K562 (cell line): ENCODE measurements at regions not wholly inside any gene's neighbourhood (a gene's known extent, or its start where the extent isn't known, plus 50 kb on each side); places are given as distances from the start of the nearest gene placed in this dataset.

Experiments
- CHD4 ChIP-seq: fragments of 200-600 bp; sonication (generic); IDR thresholded peaks from 3 replicates; pipeline ENCODE4 v1.6.1; 2012; ENCODE audit warnings: low read depth, mild to moderate bottlenecking, mixed read lengths, low read length, inconsistent platforms; ENCODE audit not compliant: insufficient read depth, insufficient replicate concordance, poor library complexity, severe bottlenecking
- KDM1A ChIP-seq, 2 experiments: fragments of 450-650 bp; IDR thresholded peaks; 2 replicates each; pipeline ENCODE4 v1.6.1; 2016; ENCODE audit warnings: mild to moderate bottlenecking in 2 of 2
- MTA2 ChIP-seq: fragments of 450-650 bp; IDR thresholded peaks from 2 replicates; pipeline ENCODE4 v1.6.1; 2016; ENCODE audit warnings: low read depth
- TF ChIP-seq, protein P1 (sequence below), 3 experiments: IDR thresholded peaks in 2 of 3; conservative IDR thresholded peaks in 1 of 3; 2 replicates each; pipeline ENCODE4 v1.5.1; 2011 to 2012; ENCODE audit warnings: low read length in 3 of 3, mild to moderate bottlenecking in 3 of 3, control low read depth in 2 of 3, improper control_type of control experiment in 1 of 3, inconsistent platforms in 1 of 3, low read depth in 1 of 3, mixed read lengths in 1 of 3, moderate library complexity in 1 of 3; ENCODE audit not compliant: insufficient read depth in 2 of 3
- TF ChIP-seq, protein P2 (sequence below): sonication (generic); formaldehyde crosslinking; IDR thresholded peaks from 2 replicates; pipeline ENCODE4 v1.8.1; 2023; ENCODE audit warnings: mild to moderate bottlenecking, missing genetic modification reagents

DNA sequence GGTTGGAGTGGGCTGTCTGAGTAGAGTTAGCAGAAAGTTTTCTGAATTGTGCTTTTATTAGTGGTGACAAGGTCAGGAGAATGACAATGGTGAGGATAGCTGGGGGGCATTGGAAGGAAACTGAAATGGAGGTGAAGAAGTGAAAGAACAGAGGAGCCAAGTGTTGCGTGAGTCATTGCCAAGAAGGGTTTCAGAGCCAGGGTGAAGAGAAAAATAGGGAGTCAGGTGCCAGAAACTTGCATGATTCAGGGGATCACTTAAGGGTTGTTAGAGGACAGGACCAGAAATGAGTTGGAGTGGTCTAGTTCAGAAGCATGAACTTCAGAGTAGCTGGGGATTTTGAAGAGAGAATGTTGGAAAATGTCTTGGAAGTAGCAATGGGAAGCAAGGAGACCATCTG is 86.0 kb upstream of the GALNT15 start:
- TF ChIP-seq CHD4 (no peak), KDM1A (IDR thresholded peaks at IDR 0.05) (no peak), MTA2 (no peak)
- TF ChIP-seq, protein P1, sequence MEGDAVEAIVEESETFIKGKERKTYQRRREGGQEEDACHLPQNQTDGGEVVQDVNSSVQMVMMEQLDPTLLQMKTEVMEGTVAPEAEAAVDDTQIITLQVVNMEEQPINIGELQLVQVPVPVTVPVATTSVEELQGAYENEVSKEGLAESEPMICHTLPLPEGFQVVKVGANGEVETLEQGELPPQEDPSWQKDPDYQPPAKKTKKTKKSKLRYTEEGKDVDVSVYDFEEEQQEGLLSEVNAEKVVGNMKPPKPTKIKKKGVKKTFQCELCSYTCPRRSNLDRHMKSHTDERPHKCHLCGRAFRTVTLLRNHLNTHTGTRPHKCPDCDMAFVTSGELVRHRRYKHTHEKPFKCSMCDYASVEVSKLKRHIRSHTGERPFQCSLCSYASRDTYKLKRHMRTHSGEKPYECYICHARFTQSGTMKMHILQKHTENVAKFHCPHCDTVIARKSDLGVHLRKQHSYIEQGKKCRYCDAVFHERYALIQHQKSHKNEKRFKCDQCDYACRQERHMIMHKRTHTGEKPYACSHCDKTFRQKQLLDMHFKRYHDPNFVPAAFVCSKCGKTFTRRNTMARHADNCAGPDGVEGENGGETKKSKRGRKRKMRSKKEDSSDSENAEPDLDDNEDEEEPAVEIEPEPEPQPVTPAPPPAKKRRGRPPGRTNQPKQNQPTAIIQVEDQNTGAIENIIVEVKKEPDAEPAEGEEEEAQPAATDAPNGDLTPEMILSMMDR (IDR thresholded peaks at IDR 0.05 in 2 of 3, conservative IDR thresholded peaks at IDR 0.05 in 1 of 3; ENCODE audit: insufficient read depth in 2 of 3, low read depth in 1 of 3, low read length in 3 of 3): no peak
- TF ChIP-seq, protein P2, sequence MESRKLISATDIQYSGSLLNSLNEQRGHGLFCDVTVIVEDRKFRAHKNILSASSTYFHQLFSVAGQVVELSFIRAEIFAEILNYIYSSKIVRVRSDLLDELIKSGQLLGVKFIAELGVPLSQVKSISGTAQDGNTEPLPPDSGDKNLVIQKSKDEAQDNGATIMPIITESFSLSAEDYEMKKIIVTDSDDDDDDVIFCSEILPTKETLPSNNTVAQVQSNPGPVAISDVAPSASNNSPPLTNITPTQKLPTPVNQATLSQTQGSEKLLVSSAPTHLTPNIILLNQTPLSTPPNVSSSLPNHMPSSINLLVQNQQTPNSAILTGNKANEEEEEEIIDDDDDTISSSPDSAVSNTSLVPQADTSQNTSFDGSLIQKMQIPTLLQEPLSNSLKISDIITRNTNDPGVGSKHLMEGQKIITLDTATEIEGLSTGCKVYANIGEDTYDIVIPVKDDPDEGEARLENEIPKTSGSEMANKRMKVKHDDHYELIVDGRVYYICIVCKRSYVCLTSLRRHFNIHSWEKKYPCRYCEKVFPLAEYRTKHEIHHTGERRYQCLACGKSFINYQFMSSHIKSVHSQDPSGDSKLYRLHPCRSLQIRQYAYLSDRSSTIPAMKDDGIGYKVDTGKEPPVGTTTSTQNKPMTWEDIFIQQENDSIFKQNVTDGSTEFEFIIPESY (CRISPR knock-in tag): no peak
